ENCODE measurements at regions not wholly inside any gene's neighbourhood (a gene's known extent, or its start where the extent isn't known, plus 50 kb on each side); places are given as distances from the start of the nearest gene placed in this dataset.
"Not testable (repeated sequence)": the region's sequence is repeated elsewhere in the genome, so short reads cannot be mapped to it uniquely, and the experiment has no call there.

DNA sequence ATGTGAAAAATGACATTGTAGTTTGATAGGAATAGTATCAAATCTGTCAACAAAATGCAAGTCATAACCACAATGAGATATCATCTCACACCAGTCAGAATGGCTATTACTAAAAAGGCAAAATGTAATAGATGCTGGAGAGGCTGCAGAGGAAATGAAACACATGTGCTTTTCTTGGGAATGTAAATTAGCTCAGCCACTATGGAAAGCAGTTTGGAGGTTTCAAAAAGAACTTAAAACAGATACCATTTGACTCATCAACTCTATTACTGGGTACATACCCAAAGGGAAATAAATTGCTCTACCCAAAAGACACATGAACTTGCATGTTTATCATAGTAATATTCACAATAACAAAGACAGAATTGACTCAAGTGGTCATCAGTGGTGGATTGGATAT, 572.6 kb downstream of the TRIB2 start:
- Histone ChIP-seq H2BK120ac (ENCODE audit: low read depth, low read length, poor library complexity, severe bottlenecking) (no peak overlapping the region), H3K18ac (ENCODE audit: insufficient read length, low read depth, low read length) (no peak overlapping the region), H3K4me1 (ENCODE audit: insufficient read depth, low read length) (no peaks in the 10 kb centered on the region), H3K27me3 (ENCODE audit: insufficient read depth, low read length) (no peaks in the 10 kb centered on the region), H3K9me3 (ENCODE audit: control insufficient read depth, low read depth, low read length) (no peaks in the 10 kb centered on the region), H3T11ph (ENCODE audit: low read length) (no peak overlapping the region), H2AK5ac (ENCODE audit: insufficient read length, low read length) (no peak overlapping the region), H3K79me1 (ENCODE audit: insufficient read depth, low read depth, low read length, poor library complexity, severe bottlenecking) (no peaks in the 10 kb centered on the region), H3K14ac (ENCODE audit: insufficient read depth, low read length) (no peak overlapping the region), H3K4ac (ENCODE audit: low read depth, low read length) (no peak overlapping the region), H3K4me2 (ENCODE audit: insufficient read depth, insufficient read length, low read length) (no peak overlapping the region), H4K5ac (ENCODE audit: insufficient read length, low read depth, low read length) (no peak overlapping the region), H2BK15ac (ENCODE audit: low read depth, low read length) (no peak overlapping the region), H2AFZ (ENCODE audit: low read length) (no peak overlapping the region), H4K8ac (replicated peaks; ENCODE audit: insufficient read length, low read depth, low read length) (no peak overlapping the region), H4K91ac (ENCODE audit: insufficient read length, low read depth, low read length) (no peak overlapping the region), H2BK5ac (ENCODE audit: insufficient read length, low read length) (no peak overlapping the region), H3K23ac (ENCODE audit: insufficient read length, low read depth, low read length) (no peak overlapping the region), H3K79me2 (ENCODE audit: insufficient read depth, low read length) (no peaks in the 10 kb centered on the region), H3K9ac (ENCODE audit: extremely low read depth, insufficient read length, low read length) (no peak overlapping the region), H3K23me2 (ENCODE audit: insufficient read length, low read depth, low read length, poor library complexity, severe bottlenecking) (no peaks in the 10 kb centered on the region), H3K56ac (ENCODE audit: insufficient read length, low read depth, low read length) (no peak overlapping the region), H2BK12ac (ENCODE audit: insufficient read length, low read depth, low read length) (no peak overlapping the region), H4K20me1 (ENCODE audit: control insufficient read depth, insufficient read depth, insufficient read length) (no peaks in the 10 kb centered on the region), H2BK20ac (ENCODE audit: low read depth, low read length, poor library complexity, severe bottlenecking) (no peak overlapping the region), H3K27ac (ENCODE audit: insufficient read length, low read depth, low read length) (no peak overlapping the region)
- Mint-ChIP-seq H3K27me3 (ENCODE audit: low read depth) (no peaks in the 10 kb centered on the region), H3K9me3 (no peaks in the 10 kb centered on the region; a peak in 1 of 5 replicates), H3K36me3 (ENCODE audit: insufficient read depth in 1 of 3, low read depth in 3 of 3) (no peaks in the 10 kb centered on the region), H3K27ac (no peak overlapping the region), H3K4me1 (no peaks in the 10 kb centered on the region), H3K4me3 (no peak overlapping the region)
- no peak for DNase-seq
- TF ChIP-seq, protein P1, sequence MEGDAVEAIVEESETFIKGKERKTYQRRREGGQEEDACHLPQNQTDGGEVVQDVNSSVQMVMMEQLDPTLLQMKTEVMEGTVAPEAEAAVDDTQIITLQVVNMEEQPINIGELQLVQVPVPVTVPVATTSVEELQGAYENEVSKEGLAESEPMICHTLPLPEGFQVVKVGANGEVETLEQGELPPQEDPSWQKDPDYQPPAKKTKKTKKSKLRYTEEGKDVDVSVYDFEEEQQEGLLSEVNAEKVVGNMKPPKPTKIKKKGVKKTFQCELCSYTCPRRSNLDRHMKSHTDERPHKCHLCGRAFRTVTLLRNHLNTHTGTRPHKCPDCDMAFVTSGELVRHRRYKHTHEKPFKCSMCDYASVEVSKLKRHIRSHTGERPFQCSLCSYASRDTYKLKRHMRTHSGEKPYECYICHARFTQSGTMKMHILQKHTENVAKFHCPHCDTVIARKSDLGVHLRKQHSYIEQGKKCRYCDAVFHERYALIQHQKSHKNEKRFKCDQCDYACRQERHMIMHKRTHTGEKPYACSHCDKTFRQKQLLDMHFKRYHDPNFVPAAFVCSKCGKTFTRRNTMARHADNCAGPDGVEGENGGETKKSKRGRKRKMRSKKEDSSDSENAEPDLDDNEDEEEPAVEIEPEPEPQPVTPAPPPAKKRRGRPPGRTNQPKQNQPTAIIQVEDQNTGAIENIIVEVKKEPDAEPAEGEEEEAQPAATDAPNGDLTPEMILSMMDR (conservative IDR thresholded peaks at IDR 0.05) = no peak

DNA sequence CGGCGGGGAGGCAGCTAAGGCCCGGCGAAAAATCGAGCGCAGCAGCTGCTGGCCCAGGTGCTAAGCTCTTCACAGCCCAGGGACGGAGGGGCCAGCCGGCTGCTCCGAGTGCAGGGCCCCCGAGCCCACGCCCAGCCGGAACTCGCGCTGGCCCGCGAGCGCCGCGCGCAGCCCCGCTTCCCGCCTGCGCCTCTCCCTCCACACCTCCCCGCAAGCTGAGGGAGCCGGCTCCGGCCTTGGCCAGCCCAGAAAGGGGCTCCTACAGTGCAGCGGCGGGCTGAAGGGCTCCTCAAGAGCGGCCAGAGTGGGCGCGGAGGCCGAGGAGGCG, 591.7 kb downstream of the TRIB2 start:
- not testable (repeated sequence) for H2BK120ac ChIP-seq (ENCODE audit: low read depth, low read length, poor library complexity, severe bottlenecking); H2BK15ac ChIP-seq (ENCODE audit: low read depth, low read length); H3K23me2 ChIP-seq (ENCODE audit: insufficient read length, low read depth, low read length, poor library complexity, severe bottlenecking); H3K4me2 ChIP-seq (ENCODE audit: insufficient read depth, insufficient read length, low read length); H2BK12ac ChIP-seq (ENCODE audit: insufficient read length, low read depth, low read length); H4K20me1 ChIP-seq (ENCODE audit: control insufficient read depth, insufficient read depth, insufficient read length); H3K27ac ChIP-seq (ENCODE audit: insufficient read length, low read depth, low read length); DNase-seq; H3K27ac Mint-ChIP-seq; H4K8ac ChIP-seq (replicated peaks; ENCODE audit: insufficient read length, low read depth, low read length); H4K5ac ChIP-seq (ENCODE audit: insufficient read length, low read depth, low read length); H2BK5ac ChIP-seq (ENCODE audit: insufficient read length, low read length); H3K14ac ChIP-seq (ENCODE audit: insufficient read depth, low read length); H3K4me1 Mint-ChIP-seq; H3K9ac ChIP-seq (ENCODE audit: extremely low read depth, insufficient read length, low read length); H3K79me1 ChIP-seq (ENCODE audit: insufficient read depth, low read depth, low read length, poor library complexity, severe bottlenecking); H4K91ac ChIP-seq (ENCODE audit: insufficient read length, low read depth, low read length); H3K27me3 Mint-ChIP-seq (ENCODE audit: low read depth); H3K79me2 ChIP-seq (ENCODE audit: insufficient read depth, low read length); H2BK20ac ChIP-seq (ENCODE audit: low read depth, low read length, poor library complexity, severe bottlenecking); H3K4me3 Mint-ChIP-seq; H3K56ac ChIP-seq (ENCODE audit: insufficient read length, low read depth, low read length); H3K9me3 ChIP-seq (ENCODE audit: control insufficient read depth, low read depth, low read length); H3K36me3 Mint-ChIP-seq (ENCODE audit: insufficient read depth in 1 of 3, low read depth in 3 of 3); H3T11ph ChIP-seq (ENCODE audit: low read length); H3K18ac ChIP-seq (ENCODE audit: insufficient read length, low read depth, low read length); H3K27me3 ChIP-seq (ENCODE audit: insufficient read depth, low read length); H3K9me3 Mint-ChIP-seq; H3K4me1 ChIP-seq (ENCODE audit: insufficient read depth, low read length); H2AFZ ChIP-seq (ENCODE audit: low read length); H3K23ac ChIP-seq (ENCODE audit: insufficient read length, low read depth, low read length); H2AK5ac ChIP-seq (ENCODE audit: insufficient read length, low read length); H3K4ac ChIP-seq (ENCODE audit: low read depth, low read length)
- WGBS (ENCODE audit: extremely low coverage, insufficient read length, low lambda C conversion rate) = no CpG with 5 or more reads among the region's 33 CpGs
